Naive thymus-derived CD4-positive, alpha-beta T cell (primary cell): ENCODE measurements at regions not wholly inside any gene's neighbourhood (a gene's known extent, or its start where the extent isn't known, plus 50 kb on each side); places are given as distances from the start of the nearest gene placed in this dataset.
"Not testable (repeated sequence)": the region's sequence is repeated elsewhere in the genome, so short reads cannot be mapped to it uniquely, and the experiment has no call there.

ENCODE experiments used
- ATAC-seq: fragments of 150-1000 bp; cut with Tn5 transposase; 2 replicates; pipeline ENCODE4 v1.10.0; 2021; ENCODE audit warnings: mild to moderate bottlenecking, moderate library complexity
- CTCF ChIA-PET: fragments of 350-600 bp; sonication (Branson Sonifier 250); formaldehyde crosslinking; loops from one replicate; lab custom pipeline; 2021; ENCODE audit warnings: antibody characterized with exemption; lab: Charles Lee
- POLR2A ChIA-PET: fragments of 350-600 bp; sonication (Branson Sonifier 250); formaldehyde crosslinking; loops from one replicate; lab custom pipeline; 2021; ENCODE audit warnings: antibody characterized with exemption, inconsistent platforms; lab: Charles Lee
- DNase-seq, 9 donors: peaks; one replicate each; pipeline versions ENCODE4 v3.0.0 to v3.0.0-alpha.2; 2020 to 2022; ENCODE audit warnings: mixed read lengths in 1 of 9
- H3K27ac ChIP-seq: one replicate; pipeline ENCODE4 v1.7.0; 2013; ENCODE audit warnings: mild to moderate bottlenecking, low read depth, low read length, moderate library complexity
- H3K27me3 ChIP-seq, 2 donors: one replicate each; pipeline ENCODE4 v1.7.0; 2013; ENCODE audit warnings: low read length in 2 of 2, mild to moderate bottlenecking in 2 of 2, moderate library complexity in 2 of 2; ENCODE audit not compliant: control insufficient read depth in 2 of 2, insufficient read depth in 2 of 2
- H3K36me3 ChIP-seq, 3 experiments: 1 replicate in 2 of 3; 2 replicates in 1 of 3; pipeline ENCODE4 v1.7.0; 2013; ENCODE audit warnings: low read length in 3 of 3, mild to moderate bottlenecking in 3 of 3, moderate library complexity in 1 of 3; ENCODE audit not compliant: insufficient read depth in 3 of 3, control insufficient read depth in 2 of 3
- H3K4me1 ChIP-seq, 2 donors: one replicate each; pipeline ENCODE4 v1.7.0; 2013; ENCODE audit warnings: low read length in 2 of 2, mild to moderate bottlenecking in 2 of 2, moderate library complexity in 1 of 2; ENCODE audit not compliant: control insufficient read depth in 2 of 2, insufficient read depth in 2 of 2
- H3K4me3 ChIP-seq: 2 replicates; pipeline ENCODE4 v1.7.0; 2013; ENCODE audit warnings: mild to moderate bottlenecking, low read length
- H3K9me3 ChIP-seq, 3 experiments: 1 replicate in 2 of 3; 2 replicates in 1 of 3; pipeline ENCODE4 v1.7.0; 2013; ENCODE audit warnings: low read length in 3 of 3; ENCODE audit not compliant: control insufficient read depth in 2 of 3
- H3K27ac Mint-ChIP-seq, 9 donors: one replicate each; pipeline ENCODE4 v1.8.0; 2020 to 2022; ENCODE audit warnings: mixed read lengths in 9 of 9, mild to moderate bottlenecking in 8 of 9, moderate library complexity in 5 of 9, inconsistent platforms in 2 of 9
- H3K27me3 Mint-ChIP-seq, 5 donors: one replicate each; pipeline ENCODE4 v1.8.0; 2021 to 2022; ENCODE audit warnings: mixed read lengths in 5 of 5, mild to moderate bottlenecking in 1 of 5
- H3K36me3 Mint-ChIP-seq, 5 donors: one replicate each; pipeline ENCODE4 v1.8.0; 2020 to 2022; ENCODE audit warnings: mixed read lengths in 5 of 5, mild to moderate bottlenecking in 3 of 5, inconsistent platforms in 1 of 5
- H3K4me1 Mint-ChIP-seq, 7 donors: one replicate each; pipeline ENCODE4 v1.8.0; 2020 to 2022; ENCODE audit warnings: mixed read lengths in 7 of 7, mild to moderate bottlenecking in 3 of 7, inconsistent platforms in 1 of 7
- H3K4me3 Mint-ChIP-seq, 10 donors: one replicate each; pipeline ENCODE4 v1.8.0; 2020 to 2022; ENCODE audit warnings: mild to moderate bottlenecking in 10 of 10, mixed read lengths in 10 of 10, moderate library complexity in 6 of 10, inconsistent platforms in 2 of 10
- H3K9me3 Mint-ChIP-seq, 11 donors: one replicate each; pipeline ENCODE4 v1.8.0; 2020 to 2022; ENCODE audit warnings: mixed read lengths in 11 of 11, mild to moderate bottlenecking in 4 of 11, inconsistent platforms in 1 of 11, moderate library complexity in 1 of 11
- intact Hi-C, 2 donors: fragments of 100-400 bp; cut with micrococcal nuclease; formaldehyde crosslinking; loops; one replicate each; pipeline ENCODE4 v1.15.1; 2023

DNA sequence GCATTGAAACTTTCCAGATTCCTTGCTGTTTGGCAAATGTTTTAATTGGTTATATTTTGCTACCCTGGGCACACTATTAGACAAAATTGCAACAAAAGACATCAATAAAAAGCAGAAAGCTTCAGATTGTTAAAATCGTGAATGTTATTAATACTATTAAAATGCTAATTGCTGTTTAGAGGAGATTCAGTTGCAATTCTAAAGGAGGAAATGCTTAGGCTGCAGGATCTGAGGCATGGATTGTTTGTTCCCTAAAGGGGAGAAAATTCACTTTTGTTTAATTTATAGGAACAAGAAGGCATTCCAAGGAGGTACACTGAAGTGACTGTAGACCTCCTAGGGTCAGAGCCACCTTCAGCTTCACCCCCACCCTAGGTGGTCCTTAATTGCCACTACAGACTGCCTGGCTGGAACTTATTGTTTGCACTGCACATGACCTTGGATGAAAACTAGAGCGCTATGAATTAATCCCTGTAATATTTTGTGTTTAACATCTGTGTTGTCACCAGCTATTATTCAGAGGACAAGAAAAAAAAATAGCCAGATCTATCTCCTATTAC lies 1266.9 kb upstream of the ADGRL2 start:
- H3K36me3 Mint-ChIP-seq: no peaks in the 10 kb centered on the region
- H3K4me3 ChIP-seq: no peak overlapping the region
- no peaks in the 10 kb centered on the region for H3K36me3 ChIP-seq
- no peak overlapping the region for H3K4me3 Mint-ChIP-seq
- H3K9me3 ChIP-seq: no peaks in the 10 kb centered on the region
- H3K27me3 Mint-ChIP-seq: no peaks in the 10 kb centered on the region
- H3K4me1 ChIP-seq: no peaks in the 10 kb centered on the region
- H3K27ac ChIP-seq: no peak overlapping the region
- peaks cover 0 to 5% (median 4%) of the 10 kb centered on the region in 7 donors for H3K4me1 Mint-ChIP-seq
- intact Hi-C loops: no loop called here
- no peak for ATAC-seq
- H3K27me3 ChIP-seq: no peaks in the 10 kb centered on the region
- ChIA-PET POLR2A (no interaction called here), CTCF (no interaction called here)
- peaks cover 0 to 8% (median 0%) of the 10 kb centered on the region in 11 donors for H3K9me3 Mint-ChIP-seq
- no peak overlapping the region for H3K27ac Mint-ChIP-seq
- DNase-seq: no peak

DNA sequence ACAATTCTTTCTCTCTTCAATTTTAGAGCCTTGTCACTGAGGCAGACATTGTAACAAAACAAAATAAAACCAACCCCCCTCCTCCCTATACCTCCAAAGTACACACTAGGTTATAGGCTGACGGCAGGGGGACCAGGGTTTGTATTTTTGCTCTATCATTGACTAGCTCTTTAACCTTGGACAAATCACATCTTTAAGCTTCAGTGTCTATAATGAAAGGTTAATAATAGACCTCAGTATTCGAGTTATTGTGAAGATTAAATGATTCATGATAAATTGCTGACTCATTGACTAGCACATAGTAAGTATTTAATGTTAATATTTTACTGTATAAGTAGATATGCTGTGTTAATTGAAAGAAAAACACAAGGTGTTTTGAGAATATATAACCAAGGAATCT lies 1267.6 kb upstream of the ADGRL2 start:
- CTCF ChIA-PET: no interaction called here
- H3K36me3 Mint-ChIP-seq: no peaks in the 10 kb centered on the region
- no peak overlapping the region for H3K4me3 ChIP-seq
- H3K9me3 Mint-ChIP-seq: peaks cover 0 to 8% (median 0%) of the 10 kb centered on the region in 11 donors
- H3K27me3 Mint-ChIP-seq: no peaks in the 10 kb centered on the region
- POLR2A ChIA-PET: no interaction called here
- H3K4me3 Mint-ChIP-seq: no peak overlapping the region
- DNase-seq: no peak
- H3K27me3 ChIP-seq: no peaks in the 10 kb centered on the region
- no peak overlapping the region for H3K27ac Mint-ChIP-seq
- peaks cover 0 to 5% (median 4%) of the 10 kb centered on the region in 7 donors for H3K4me1 Mint-ChIP-seq
- no peak overlapping the region for H3K27ac ChIP-seq
- H3K9me3 ChIP-seq: no peaks in the 10 kb centered on the region
- intact Hi-C loops: no loop called here
- no peaks in the 10 kb centered on the region for H3K36me3 ChIP-seq
- no peak for ATAC-seq
- no peaks in the 10 kb centered on the region for H3K4me1 ChIP-seq

DNA sequence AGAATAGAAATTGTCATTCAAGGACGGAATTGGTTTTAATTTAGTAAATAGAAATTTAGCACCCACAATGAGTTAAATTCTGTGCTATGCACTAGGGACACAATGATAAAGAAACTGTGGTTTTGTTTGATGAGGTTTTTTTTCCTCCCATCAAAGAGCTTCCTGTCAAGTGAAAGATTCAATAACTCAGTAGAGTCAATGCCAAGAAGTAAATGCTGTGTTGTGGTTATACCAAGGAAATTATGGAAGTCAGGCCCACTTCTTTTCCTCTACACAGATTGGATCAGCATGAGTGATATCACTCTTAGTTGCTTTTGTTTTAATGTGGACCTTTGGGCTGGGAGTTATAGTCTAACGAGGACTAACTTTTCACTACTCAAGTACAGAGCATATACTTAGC lies 1269.6 kb upstream of the ADGRL2 start:
- Mint-ChIP-seq H3K4me1 (peaks cover 0 to 5% (median 4%) of the 10 kb centered on the region in 7 donors), H3K9me3 (peaks cover 0 to 8% (median 0%) of the 10 kb centered on the region in 11 donors), H3K27ac (no peak overlapping the region), H3K27me3 (no peaks in the 10 kb centered on the region), H3K4me3 (no peak overlapping the region), H3K36me3 (no peaks in the 10 kb centered on the region)
- no peak for DNase-seq
- ChIA-PET POLR2A (no interaction called here), CTCF (no interaction called here)
- no peaks in the 10 kb centered on the region for H3K36me3 ChIP-seq
- H3K4me1 ChIP-seq: no peaks in the 10 kb centered on the region
- no peak overlapping the region for H3K4me3 ChIP-seq
- H3K27ac ChIP-seq: no peak overlapping the region
- intact Hi-C loops: no loop called here
- H3K27me3 ChIP-seq: no peaks in the 10 kb centered on the region
- ATAC-seq: no peak
- H3K9me3 ChIP-seq: no peaks in the 10 kb centered on the region

DNA sequence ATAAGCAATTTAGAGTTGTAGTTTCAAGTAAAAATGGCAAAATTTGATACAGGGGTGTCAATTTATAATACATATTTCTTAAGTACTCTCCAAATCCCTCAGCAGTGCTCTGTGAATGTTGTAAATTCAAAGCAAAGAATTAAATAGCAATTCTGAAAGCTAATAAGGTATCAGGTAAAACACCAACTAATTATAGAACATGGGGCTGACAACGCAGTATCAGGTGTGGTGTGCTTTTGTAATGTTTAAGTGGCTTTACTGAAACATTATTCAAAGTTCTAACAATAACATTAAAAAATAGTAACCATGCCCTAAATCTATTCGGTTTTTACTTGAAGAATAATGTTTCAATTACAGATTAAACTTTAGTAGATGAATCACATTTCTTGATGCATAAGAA lies 1271.2 kb upstream of the ADGRL2 start:
- no peak for ATAC-seq
- Mint-ChIP-seq H3K4me3 (no peak overlapping the region), H3K36me3 (no peaks in the 10 kb centered on the region), H3K4me1 (peaks cover 0 to 5% (median 4%) of the 10 kb centered on the region in 7 donors), H3K27ac (no peak overlapping the region), H3K9me3 (peaks cover 0 to 8% (median 0%) of the 10 kb centered on the region in 11 donors), H3K27me3 (no peaks in the 10 kb centered on the region)
- intact Hi-C loops: no loop called here
- Histone ChIP-seq H3K9me3 (no peaks in the 10 kb centered on the region), H3K27ac (no peak overlapping the region), H3K27me3 (no peaks in the 10 kb centered on the region), H3K4me3 (no peak overlapping the region), H3K36me3 (no peaks in the 10 kb centered on the region), H3K4me1 (no peaks in the 10 kb centered on the region)
- CTCF ChIA-PET: no interaction called here
- no peak for DNase-seq
- POLR2A ChIA-PET: no interaction called here

DNA sequence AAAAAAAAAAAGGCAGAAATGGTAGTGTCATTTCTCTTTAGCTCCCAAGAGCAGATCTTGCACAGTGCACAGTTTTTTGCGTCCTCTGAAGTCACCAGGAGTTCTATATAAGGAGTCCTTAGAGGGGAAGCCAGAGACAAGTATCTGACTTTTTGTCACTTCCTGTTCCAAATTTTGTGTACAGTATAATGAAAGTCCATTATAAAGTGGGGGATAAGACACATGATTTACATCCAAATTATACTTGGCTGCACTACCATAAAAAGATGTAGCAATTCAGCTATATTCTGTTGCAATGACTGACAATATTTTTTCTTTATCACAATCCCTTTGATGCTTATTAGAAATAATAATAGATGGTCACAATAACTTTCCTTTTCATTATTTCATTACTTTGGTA lies 1276.9 kb upstream of the ADGRL2 start:
- Mint-ChIP-seq H3K27ac (no peak overlapping the region), H3K36me3 (peaks cover 0 to 3% (median 0%) of the 10 kb centered on the region in 5 donors), H3K4me3 (no peak overlapping the region), H3K9me3 (peaks cover 0 to 28% (median 2%) of the 10 kb centered on the region in 11 donors), H3K4me1 (no peaks in the 10 kb centered on the region), H3K27me3 (no peaks in the 10 kb centered on the region)
- no peak overlapping the region for H3K4me3 ChIP-seq
- H3K36me3 ChIP-seq: no peaks in the 10 kb centered on the region
- DNase-seq: no peak
- no peak for ATAC-seq
- ChIA-PET CTCF (no interaction called here), POLR2A (no interaction called here)
- intact Hi-C loops: no loop called here
- H3K27ac ChIP-seq: no peak overlapping the region
- no peaks in the 10 kb centered on the region for H3K9me3 ChIP-seq
- H3K4me1 ChIP-seq: no peaks in the 10 kb centered on the region
- no peaks in the 10 kb centered on the region for H3K27me3 ChIP-seq

DNA sequence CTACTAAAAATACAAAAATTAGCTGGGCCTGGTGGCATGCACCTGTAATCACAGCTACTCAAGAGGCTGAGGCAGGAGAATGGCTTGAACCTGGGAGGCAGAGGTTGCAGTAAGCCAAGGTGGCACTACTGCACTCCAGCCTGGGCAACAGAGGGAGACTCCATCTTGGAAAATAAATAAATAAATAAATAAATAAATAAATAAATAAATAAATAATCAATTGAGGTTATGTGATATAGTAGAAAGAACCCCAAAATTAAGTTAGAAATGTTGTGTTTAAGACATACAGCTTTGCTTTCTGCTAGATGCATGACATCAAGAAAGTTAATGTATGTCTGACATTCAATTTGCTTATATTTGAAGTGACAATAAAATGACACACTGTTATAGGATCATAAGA lies 1277.7 kb upstream of the ADGRL2 start:
- CTCF ChIA-PET, POLR2A ChIA-PET, ATAC-seq, H3K27ac Mint-ChIP-seq, H3K4me3 ChIP-seq, H3K4me3 Mint-ChIP-seq, H3K4me1 ChIP-seq, H3K36me3 Mint-ChIP-seq, DNase-seq, H3K27me3 Mint-ChIP-seq, intact Hi-C loops, H3K4me1 Mint-ChIP-seq, H3K9me3 ChIP-seq, H3K27ac ChIP-seq, H3K27me3 ChIP-seq, H3K36me3 ChIP-seq: not testable (repeated sequence)
- peaks cover 0 to 28% (median 2%) of the 10 kb centered on the region in 11 donors for H3K9me3 Mint-ChIP-seq

DNA sequence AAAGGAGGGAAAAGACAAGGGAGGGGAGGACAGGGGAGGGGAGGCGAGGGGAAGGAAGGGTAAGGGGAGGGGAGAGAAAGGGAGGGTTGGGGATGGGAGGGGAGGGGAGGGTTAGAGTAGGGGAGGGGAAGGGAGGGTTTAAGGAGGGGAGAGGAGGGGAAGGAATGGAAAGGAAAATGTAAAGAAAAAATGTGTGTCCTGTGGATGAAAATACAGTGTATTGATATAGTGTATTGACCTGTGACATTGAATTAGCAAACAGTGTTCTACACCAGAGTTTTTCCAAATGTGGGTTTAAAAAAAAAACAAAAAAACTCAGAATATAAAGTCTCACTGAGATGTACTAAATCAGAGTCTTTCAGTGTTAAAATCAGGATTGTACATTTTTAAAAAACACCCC lies 1279.8 kb upstream of the ADGRL2 start:
- no peaks in the 10 kb centered on the region for H3K9me3 ChIP-seq
- no peak overlapping the region for H3K4me3 Mint-ChIP-seq
- intact Hi-C loops: no loop called here
- no peaks in the 10 kb centered on the region for H3K36me3 ChIP-seq
- peaks cover 0 to 9% (median 0%) of the 10 kb centered on the region in 5 donors for H3K36me3 Mint-ChIP-seq
- H3K27ac ChIP-seq: no peak overlapping the region
- no peak overlapping the region for H3K27ac Mint-ChIP-seq
- H3K27me3 ChIP-seq: no peaks in the 10 kb centered on the region
- DNase-seq (no peak), ATAC-seq (no peak)
- no peaks in the 10 kb centered on the region for H3K27me3 Mint-ChIP-seq
- no peaks in the 10 kb centered on the region for H3K4me1 ChIP-seq
- ChIA-PET CTCF (no interaction called here), POLR2A (no interaction called here)
- no peaks in the 10 kb centered on the region for H3K4me1 Mint-ChIP-seq
- peaks cover 0 to 41% (median 6%) of the 10 kb centered on the region in 11 donors for H3K9me3 Mint-ChIP-seq
- no peak overlapping the region for H3K4me3 ChIP-seq
